MM.1S (cell line): ENCODE measurements at regions not wholly inside any gene's neighbourhood (a gene's known extent, or its start where the extent isn't known, plus 50 kb on each side); places are given as distances from the start of the nearest gene placed in this dataset.

Source experiments
- CTCF ChIP-seq: fragments of 300-600 bp; sonication (generic); IDR thresholded peaks from 2 replicates; pipeline ENCODE4 v1.5.1; 2016; ENCODE audit warnings: antibody characterized with exemption, low read length, mixed read lengths
- EZH2 ChIP-seq: fragments of 300-600 bp; sonication (generic); optimal IDR thresholded peaks from 2 replicates; pipeline ENCODE3; 2017; ENCODE audit warnings: low read depth, mild to moderate bottlenecking, antibody characterized with exemption, low read length, mixed read lengths
- EZH2phosphoT487 ChIP-seq: fragments of 300-600 bp; sonication (generic); IDR thresholded peaks from 2 replicates; pipeline ENCODE4 v1.6.1; 2018; ENCODE audit warnings: antibody characterized with exemption, low read length

- TF ChIP-seq EZH2 (no peak), CTCF (no peak), EZH2phosphoT487 (no peak)
Observed at GRCh38 chr5:167284222-167284890, 1007.1 kb upstream of the WWC1 start.
